Esophagus muscularis mucosa (tissue), 4 donors: ENCODE measurements at regions not wholly inside any gene's neighbourhood (a gene's known extent, or its start where the extent isn't known, plus 50 kb on each side); places are given as distances from the start of the nearest gene placed in this dataset.

Experiments
- CTCF ChIP-seq, 3 experiments: fragments of 200-600 bp in 2 of 3; fragments of 450-650 bp in 1 of 3; sonication (generic) in 2 of 3; IDR thresholded peaks; one replicate each; pipeline ENCODE4 v1.5.1; 2017 to 2019; ENCODE audit warnings: antibody characterized with exemption in 3 of 3, mild to moderate bottlenecking in 2 of 3, moderate library complexity in 1 of 3
- EP300 ChIP-seq: sonication (generic); formaldehyde crosslinking; IDR thresholded peaks from one replicate; pipeline ENCODE4 v1.6.1; 2017; ENCODE audit warnings: antibody characterized with exemption
- POLR2A ChIP-seq: fragments of 450-650 bp; IDR thresholded peaks from one replicate; pipeline ENCODE4 v1.6.1; 2017; ENCODE audit warnings: antibody characterized with exemption, moderate library complexity, mild to moderate bottlenecking, low read depth
- POLR2AphosphoS5 ChIP-seq, 2 donors: sonication (generic); formaldehyde crosslinking; IDR thresholded peaks; one replicate each; pipeline ENCODE4 v1.6.1; 2017; ENCODE audit warnings: antibody characterized with exemption in 2 of 2

- TF ChIP-seq CTCF (IDR thresholded peaks at IDR 0.05) (no peak), POLR2A (no peak), POLR2AphosphoS5 (IDR thresholded peaks at IDR 0.05) (no peak), EP300 (no peak)
These were observed 94.4 kb upstream of the KIAA1217 start for GRCh38 chr10:24114556-24114955.
